ENCODE measurements at regions not wholly inside any gene's neighbourhood (a gene's known extent, or its start where the extent isn't known, plus 50 kb on each side); places are given as distances from the start of the nearest gene placed in this dataset.
"Not testable (repeated sequence)": the region's sequence is repeated elsewhere in the genome, so short reads cannot be mapped to it uniquely, and the experiment has no call there.

DNA sequence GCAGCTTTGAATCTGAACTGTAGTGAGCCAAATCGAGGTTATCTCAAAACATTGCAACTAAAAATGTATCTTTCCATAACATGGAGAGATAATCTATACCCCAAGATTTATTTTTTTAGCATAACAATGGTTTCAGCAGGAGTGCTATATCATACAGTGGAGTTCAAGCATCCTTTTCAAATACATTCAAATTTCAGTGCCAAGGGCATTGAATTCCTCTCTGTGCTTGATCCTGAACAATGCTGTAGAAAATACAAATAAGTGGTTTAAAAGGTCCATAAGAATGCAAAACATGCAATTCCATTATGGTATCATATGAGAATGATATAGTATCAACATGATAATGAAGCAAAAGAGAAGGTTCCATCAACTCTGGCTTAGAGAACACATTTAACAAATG is 201.7 kb downstream of the TXNL1 start:
- Histone ChIP-seq H3K4me1 (ENCODE audit: control insufficient read depth, insufficient read depth, low read length) (no peaks in the 10 kb centered on the region), H3K27me3 (ENCODE audit: control insufficient read depth, insufficient read depth, low read length) (no peaks in the 10 kb centered on the region), H3K9me3 (ENCODE audit: control insufficient read depth, insufficient read depth, low read length) (no peaks in the 10 kb centered on the region), H3K4me3 (ENCODE audit: low read depth, low read length) (no peak overlapping the region), H3K36me3 (ENCODE audit: control insufficient read depth, insufficient read depth, low read length) (no peaks in the 10 kb centered on the region), H3K9ac (ENCODE audit: low read depth, low read length) (no peak overlapping the region)

DNA sequence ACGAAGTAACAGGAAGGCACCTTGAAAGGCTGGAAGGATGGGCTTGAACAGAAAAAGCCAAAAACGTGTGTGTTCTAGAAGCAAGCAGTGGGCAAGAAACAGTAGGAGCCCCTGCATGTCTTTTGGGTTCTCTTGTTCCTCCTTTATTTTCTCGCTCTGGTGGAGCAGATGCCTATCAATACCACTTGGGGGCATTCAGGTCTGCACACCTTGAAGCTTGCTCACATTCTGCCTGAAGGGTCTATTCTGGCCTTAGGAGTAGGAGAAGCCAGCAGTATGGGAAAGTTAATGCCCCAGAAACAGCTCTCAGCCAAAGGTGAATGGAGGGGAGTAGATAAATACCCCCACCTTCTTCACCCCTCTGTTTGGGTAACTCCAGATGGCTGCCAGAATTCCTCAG is 204.5 kb downstream of the TXNL1 start:
- H3K4me3 ChIP-seq (ENCODE audit: low read depth, low read length) = no peak overlapping the region
- no peaks in the 10 kb centered on the region for H3K27me3 ChIP-seq (ENCODE audit: control insufficient read depth, insufficient read depth, low read length)
- H3K9ac ChIP-seq (ENCODE audit: low read depth, low read length) = no peak overlapping the region
- H3K4me1 ChIP-seq (ENCODE audit: control insufficient read depth, insufficient read depth, low read length) = no peaks in the 10 kb centered on the region
- no peaks in the 10 kb centered on the region for H3K36me3 ChIP-seq (ENCODE audit: control insufficient read depth, insufficient read depth, low read length)
- no peaks in the 10 kb centered on the region for H3K9me3 ChIP-seq (ENCODE audit: control insufficient read depth, insufficient read depth, low read length)

DNA sequence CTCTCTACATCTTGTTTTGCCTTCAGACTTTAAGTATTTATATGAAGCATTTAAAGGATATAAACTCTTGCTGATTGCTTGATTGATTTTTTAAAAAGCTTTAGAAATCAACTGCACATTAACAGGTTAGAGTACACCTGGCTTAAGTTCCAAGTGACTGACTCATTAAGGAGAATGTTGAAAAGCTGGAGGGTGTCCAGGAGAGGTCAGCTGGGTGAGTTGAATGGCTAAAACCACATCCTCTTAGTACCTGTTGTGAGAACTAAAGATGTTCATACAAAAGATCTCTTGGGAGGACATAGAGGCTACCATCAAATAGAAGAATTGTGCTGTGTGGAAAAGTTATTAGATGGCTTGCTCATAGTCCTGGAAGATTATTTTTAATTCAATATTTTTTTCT is 206.8 kb downstream of the TXNL1 start:
- H3K9ac ChIP-seq (ENCODE audit: low read depth, low read length) = no peak overlapping the region
- no peaks in the 10 kb centered on the region for H3K27me3 ChIP-seq (ENCODE audit: control insufficient read depth, insufficient read depth, low read length)
- H3K4me3 ChIP-seq (ENCODE audit: low read depth, low read length) = no peak overlapping the region
- no peaks in the 10 kb centered on the region for H3K36me3 ChIP-seq (ENCODE audit: control insufficient read depth, insufficient read depth, low read length)
- no peaks in the 10 kb centered on the region for H3K9me3 ChIP-seq (ENCODE audit: control insufficient read depth, insufficient read depth, low read length)
- H3K4me1 ChIP-seq (ENCODE audit: control insufficient read depth, insufficient read depth, low read length) = no peaks in the 10 kb centered on the region

DNA sequence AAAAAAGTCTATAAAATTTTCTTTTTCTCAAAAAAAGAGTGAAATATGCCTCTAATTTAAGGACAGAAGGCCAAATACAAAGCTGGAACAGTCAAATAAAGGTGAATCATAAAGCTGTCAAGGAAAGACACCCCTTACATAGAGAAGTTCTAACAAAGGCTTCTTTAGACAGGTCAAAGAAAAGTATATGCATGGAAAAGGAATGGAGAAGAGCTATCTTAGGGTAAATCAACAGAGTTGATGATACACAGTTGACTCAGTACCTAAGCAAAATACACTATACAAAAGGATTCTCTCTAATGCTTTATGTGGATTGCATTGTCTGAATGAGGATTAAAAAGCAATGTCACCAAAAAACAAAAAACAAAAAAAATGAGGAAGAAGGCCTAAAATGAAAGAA is 214.8 kb downstream of the TXNL1 start:
- no peaks in the 10 kb centered on the region for H3K27me3 ChIP-seq (ENCODE audit: control insufficient read depth, insufficient read depth, low read length)
- peaks cover 14% of the 10 kb centered on the region for H3K4me1 ChIP-seq (ENCODE audit: control insufficient read depth, insufficient read depth, low read length)
- no peaks in the 10 kb centered on the region for H3K36me3 ChIP-seq (ENCODE audit: control insufficient read depth, insufficient read depth, low read length)
- H3K9ac ChIP-seq (ENCODE audit: low read depth, low read length) = no peak overlapping the region
- H3K4me3 ChIP-seq (ENCODE audit: low read depth, low read length) = no peak overlapping the region
- H3K9me3 ChIP-seq (ENCODE audit: control insufficient read depth, insufficient read depth, low read length) = peaks cover 6% of the 10 kb centered on the region

DNA sequence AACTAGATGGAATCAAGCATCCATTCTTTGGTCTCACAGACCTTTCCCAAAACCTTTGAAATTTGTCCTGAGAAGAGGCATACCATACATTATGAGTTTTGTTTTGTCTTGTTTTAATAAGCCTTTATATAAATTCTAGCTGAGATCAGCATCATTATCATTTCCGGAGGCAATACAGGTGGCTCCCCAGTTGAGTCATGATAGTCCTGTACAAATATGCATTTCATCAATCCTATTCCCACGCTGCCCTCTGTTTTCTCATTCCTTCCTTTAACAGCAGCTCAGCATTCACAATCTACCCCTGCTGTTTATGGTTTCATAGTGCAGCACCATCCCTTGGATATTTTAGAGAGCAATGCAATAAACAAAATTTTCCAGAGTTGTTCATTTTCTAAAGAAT is 216.7 kb downstream of the TXNL1 start:
- H3K27me3 ChIP-seq (ENCODE audit: control insufficient read depth, insufficient read depth, low read length) = no peaks in the 10 kb centered on the region
- no peak overlapping the region for H3K9ac ChIP-seq (ENCODE audit: low read depth, low read length)
- H3K36me3 ChIP-seq (ENCODE audit: control insufficient read depth, insufficient read depth, low read length) = no peaks in the 10 kb centered on the region
- H3K9me3 ChIP-seq (ENCODE audit: control insufficient read depth, insufficient read depth, low read length) = peaks cover 6% of the 10 kb centered on the region
- H3K4me3 ChIP-seq (ENCODE audit: low read depth, low read length) = no peak overlapping the region
- H3K4me1 ChIP-seq (ENCODE audit: control insufficient read depth, insufficient read depth, low read length) = peaks cover 14% of the 10 kb centered on the region

DNA sequence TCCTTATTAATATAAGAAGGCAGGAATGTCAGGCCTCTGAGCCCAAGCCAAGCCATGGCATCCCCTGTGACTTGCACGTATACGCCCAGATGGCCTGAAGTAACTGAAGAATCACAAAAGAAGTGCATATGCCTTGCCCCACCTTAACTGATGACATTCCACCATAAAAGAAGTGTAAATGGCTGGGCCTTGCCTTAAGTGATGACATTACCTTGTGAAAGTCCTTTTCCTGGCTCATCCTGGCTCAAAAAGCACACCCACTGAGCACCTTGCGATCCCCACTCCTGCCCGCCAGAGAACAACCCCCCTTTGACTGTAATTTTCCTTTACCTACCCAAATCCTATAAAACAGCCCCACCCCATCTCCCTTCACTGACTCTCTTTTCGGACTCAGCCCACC is 217.5 kb downstream of the TXNL1 start:
- H3K9ac ChIP-seq (ENCODE audit: low read depth, low read length); H3K27me3 ChIP-seq (ENCODE audit: control insufficient read depth, insufficient read depth, low read length); H3K4me3 ChIP-seq (ENCODE audit: low read depth, low read length); H3K9me3 ChIP-seq (ENCODE audit: control insufficient read depth, insufficient read depth, low read length); H3K36me3 ChIP-seq (ENCODE audit: control insufficient read depth, insufficient read depth, low read length): not testable (repeated sequence)
- peaks cover 14% of the 10 kb centered on the region for H3K4me1 ChIP-seq (ENCODE audit: control insufficient read depth, insufficient read depth, low read length)

DNA sequence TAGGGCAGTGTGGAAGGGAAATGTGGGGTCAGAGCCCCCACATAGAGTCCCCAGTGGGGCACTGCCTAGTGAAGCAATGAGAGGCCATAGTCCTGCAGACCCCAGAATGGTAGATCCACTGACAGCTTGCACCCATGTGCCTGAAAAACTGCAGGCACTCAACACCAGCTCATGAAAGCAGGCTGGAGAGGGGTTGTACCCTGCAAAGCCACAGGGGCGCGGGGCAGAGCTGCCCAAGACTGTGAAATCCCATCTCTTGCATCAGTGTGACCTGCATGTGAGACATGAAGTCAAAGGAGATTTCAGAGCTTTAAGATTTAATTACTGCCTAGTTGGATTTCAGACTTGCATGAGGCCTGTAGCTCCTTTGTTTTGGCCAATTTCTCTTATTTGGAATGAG is 224.0 kb downstream of the TXNL1 start:
- Histone ChIP-seq H3K4me3 (ENCODE audit: low read depth, low read length) (no peak overlapping the region), H3K36me3 (ENCODE audit: control insufficient read depth, insufficient read depth, low read length) (peaks cover 4% of the 10 kb centered on the region), H3K9me3 (ENCODE audit: control insufficient read depth, insufficient read depth, low read length) (peaks cover 9% of the 10 kb centered on the region), H3K27me3 (ENCODE audit: control insufficient read depth, insufficient read depth, low read length) (no peaks in the 10 kb centered on the region), H3K9ac (ENCODE audit: low read depth, low read length) (no peak overlapping the region), H3K4me1 (ENCODE audit: control insufficient read depth, insufficient read depth, low read length) (peaks cover 5% of the 10 kb centered on the region)

DNA sequence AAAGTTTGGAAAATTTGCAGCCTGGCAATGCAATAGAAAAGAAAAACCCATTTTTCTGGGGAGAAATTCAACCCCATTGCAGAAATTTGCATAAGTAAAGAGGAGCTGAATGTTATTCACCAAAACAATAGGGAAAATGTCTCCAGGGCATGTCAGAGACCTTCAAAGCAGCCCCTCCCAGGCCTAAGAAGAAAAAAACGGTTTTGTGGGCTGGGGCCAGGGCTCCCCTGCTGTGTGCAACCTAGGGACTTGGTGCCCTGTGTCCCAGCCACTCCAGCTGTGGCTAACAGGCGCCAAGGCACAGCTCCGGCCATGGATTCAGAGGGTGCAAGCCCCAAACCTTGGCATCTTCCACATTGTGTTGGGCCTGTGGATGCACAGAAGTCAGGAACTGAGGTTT is 224.5 kb downstream of the TXNL1 start:
- Histone ChIP-seq H3K4me3 (ENCODE audit: low read depth, low read length) (peak overlapping the region; percentile 2), H3K9me3 (ENCODE audit: control insufficient read depth, insufficient read depth, low read length) (peaks cover 9% of the 10 kb centered on the region), H3K27me3 (ENCODE audit: control insufficient read depth, insufficient read depth, low read length) (no peaks in the 10 kb centered on the region), H3K36me3 (ENCODE audit: control insufficient read depth, insufficient read depth, low read length) (peaks cover 4% of the 10 kb centered on the region), H3K9ac (ENCODE audit: low read depth, low read length) (no peak overlapping the region), H3K4me1 (ENCODE audit: control insufficient read depth, insufficient read depth, low read length) (peaks cover 5% of the 10 kb centered on the region)

DNA sequence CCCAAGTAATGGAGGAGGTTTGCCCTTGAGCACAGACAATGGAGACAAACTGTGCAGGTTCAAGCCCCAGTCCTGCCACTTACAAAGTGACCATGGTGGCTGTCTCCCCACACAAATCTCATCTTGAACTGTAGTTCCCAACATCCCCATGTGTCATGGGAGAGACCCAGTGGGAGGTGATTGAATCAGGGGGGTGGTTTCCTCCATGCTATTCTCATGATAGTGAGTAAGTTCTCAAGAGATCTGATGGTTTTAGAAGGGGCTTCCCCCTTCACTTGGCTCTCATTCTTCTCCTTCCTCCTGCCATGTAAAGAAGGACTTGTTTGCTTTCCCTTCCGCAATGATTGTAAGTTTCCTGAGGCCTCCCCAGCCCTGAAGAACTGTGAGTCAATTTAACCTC is 225.4 kb downstream of the TXNL1 start:
- Histone ChIP-seq H3K4me1 (ENCODE audit: control insufficient read depth, insufficient read depth, low read length) (peaks cover 5% of the 10 kb centered on the region), H3K36me3 (ENCODE audit: control insufficient read depth, insufficient read depth, low read length) (peaks cover 4% of the 10 kb centered on the region), H3K9me3 (ENCODE audit: control insufficient read depth, insufficient read depth, low read length) (peaks cover 9% of the 10 kb centered on the region), H3K4me3 (ENCODE audit: low read depth, low read length) (no peak overlapping the region), H3K9ac (ENCODE audit: low read depth, low read length) (no peak overlapping the region), H3K27me3 (ENCODE audit: control insufficient read depth, insufficient read depth, low read length) (no peaks in the 10 kb centered on the region)

DNA sequence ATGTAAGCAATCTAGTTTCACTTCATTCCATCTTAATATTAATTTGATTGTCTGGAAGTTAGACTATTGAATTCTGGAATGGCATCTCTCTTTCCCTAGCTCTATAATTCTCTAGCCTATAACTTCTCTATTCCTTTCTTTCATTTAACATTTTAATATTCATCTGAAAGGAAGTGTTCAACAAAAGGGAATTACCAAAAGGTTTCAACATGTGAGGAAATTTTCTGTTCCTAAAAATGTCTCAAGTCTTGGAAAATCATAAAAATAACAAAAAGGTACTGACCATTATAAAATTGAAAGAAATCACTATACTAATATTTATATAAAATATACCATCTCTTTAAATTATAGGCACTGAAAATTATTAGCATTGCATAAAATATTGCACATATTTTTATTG is 228.7 kb downstream of the TXNL1 start:
- H3K36me3 ChIP-seq (ENCODE audit: control insufficient read depth, insufficient read depth, low read length) = peaks cover 4% of the 10 kb centered on the region
- peaks cover 5% of the 10 kb centered on the region for H3K4me1 ChIP-seq (ENCODE audit: control insufficient read depth, insufficient read depth, low read length)
- H3K9me3 ChIP-seq (ENCODE audit: control insufficient read depth, insufficient read depth, low read length) = peaks cover 12% of the 10 kb centered on the region
- H3K4me3 ChIP-seq (ENCODE audit: low read depth, low read length) = no peak overlapping the region
- no peak overlapping the region for H3K9ac ChIP-seq (ENCODE audit: low read depth, low read length)
- no peaks in the 10 kb centered on the region for H3K27me3 ChIP-seq (ENCODE audit: control insufficient read depth, insufficient read depth, low read length)

DNA sequence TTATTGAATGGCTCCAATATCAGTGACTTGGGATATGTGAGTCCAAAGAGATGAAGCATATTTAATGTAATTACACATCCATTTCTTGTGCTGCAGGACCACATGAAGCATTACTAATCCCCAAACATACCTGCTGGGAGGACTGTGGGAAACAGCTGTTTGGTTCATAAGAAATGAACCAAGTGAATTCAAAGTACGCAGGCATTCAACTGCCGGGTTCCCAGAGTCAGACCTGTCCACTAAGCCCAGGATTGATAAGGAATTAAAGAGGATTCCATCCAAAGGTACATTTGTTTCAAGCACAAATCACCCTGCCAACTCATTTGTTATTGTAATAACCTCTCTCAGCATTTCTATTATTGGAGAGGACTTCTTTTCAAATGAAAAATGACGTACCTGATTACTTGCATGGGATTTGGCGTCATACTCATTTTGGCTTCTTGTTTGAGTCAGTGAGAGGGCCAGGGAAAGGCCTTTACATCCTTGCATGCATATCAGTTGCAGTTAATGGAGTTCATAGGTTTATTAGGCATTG is 230.7 kb downstream of the TXNL1 start:
- Histone ChIP-seq H3K9me3 (ENCODE audit: control insufficient read depth, insufficient read depth, low read length) (peaks cover 7% of the 10 kb centered on the region), H3K9ac (ENCODE audit: low read depth, low read length) (no peak overlapping the region), H3K27me3 (ENCODE audit: control insufficient read depth, insufficient read depth, low read length) (no peaks in the 10 kb centered on the region), H3K4me3 (ENCODE audit: low read depth, low read length) (no peak overlapping the region), H3K4me1 (ENCODE audit: control insufficient read depth, insufficient read depth, low read length) (no peaks in the 10 kb centered on the region), H3K36me3 (ENCODE audit: control insufficient read depth, insufficient read depth, low read length) (peaks cover 2% of the 10 kb centered on the region)

DNA sequence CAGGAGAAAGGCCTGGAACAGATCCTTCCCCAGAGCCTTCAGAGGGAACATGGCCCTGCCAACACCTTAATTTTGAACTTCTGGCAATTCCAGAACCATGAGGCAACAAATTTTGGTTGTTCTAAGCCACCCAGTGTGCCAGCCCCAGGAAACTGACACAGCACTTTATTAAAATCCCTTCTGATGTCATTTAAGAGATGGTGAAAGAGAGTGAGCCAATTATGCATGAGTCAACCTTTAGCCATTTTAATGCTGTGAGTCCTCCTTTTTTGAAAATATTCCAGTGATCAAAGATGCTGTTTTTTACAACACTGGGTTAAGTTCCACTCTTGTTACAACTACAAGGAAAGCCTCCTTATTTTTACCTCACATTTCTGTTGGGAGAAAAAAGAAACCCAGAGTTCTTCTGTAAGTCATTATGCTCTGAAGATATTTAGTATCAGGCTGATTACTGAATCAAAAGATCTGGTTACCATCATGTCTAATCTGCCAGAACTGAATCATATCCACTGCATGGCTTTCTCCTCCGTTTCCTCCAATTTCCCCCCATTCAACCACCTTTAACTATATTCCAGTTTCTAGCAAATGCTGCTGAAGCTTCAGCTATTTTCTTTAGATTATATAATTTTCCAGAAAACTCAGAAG is 235.4 kb downstream of the TXNL1 start:
- no peaks in the 10 kb centered on the region for H3K4me1 ChIP-seq (ENCODE audit: control insufficient read depth, insufficient read depth, low read length)

More for the DNA sequence above, 235.4 kb downstream of the TXNL1 start:
- Histone ChIP-seq H3K9ac (ENCODE audit: low read depth, low read length) (no peak overlapping the region), H3K4me3 (ENCODE audit: low read depth, low read length) (no peak overlapping the region), H3K36me3 (ENCODE audit: control insufficient read depth, insufficient read depth, low read length) (no peaks in the 10 kb centered on the region), H3K27me3 (ENCODE audit: control insufficient read depth, insufficient read depth, low read length) (no peaks in the 10 kb centered on the region), H3K9me3 (ENCODE audit: control insufficient read depth, insufficient read depth, low read length) (peaks cover 7% of the 10 kb centered on the region)
